Retina (tissue), 1 donor: ENCODE measurements at regions not wholly inside any gene's neighbourhood (a gene's known extent, or its start where the extent isn't known, plus 50 kb on each side); places are given as distances from the start of the nearest gene placed in this dataset.
"Not testable (repeated sequence)": the region's sequence is repeated elsewhere in the genome, so short reads cannot be mapped to it uniquely, and the experiment has no call there.

Source experiments
- DNase-seq: peaks from one replicate; pipeline ENCODE4 v3.0.0-alpha.2; 2016

DNA sequence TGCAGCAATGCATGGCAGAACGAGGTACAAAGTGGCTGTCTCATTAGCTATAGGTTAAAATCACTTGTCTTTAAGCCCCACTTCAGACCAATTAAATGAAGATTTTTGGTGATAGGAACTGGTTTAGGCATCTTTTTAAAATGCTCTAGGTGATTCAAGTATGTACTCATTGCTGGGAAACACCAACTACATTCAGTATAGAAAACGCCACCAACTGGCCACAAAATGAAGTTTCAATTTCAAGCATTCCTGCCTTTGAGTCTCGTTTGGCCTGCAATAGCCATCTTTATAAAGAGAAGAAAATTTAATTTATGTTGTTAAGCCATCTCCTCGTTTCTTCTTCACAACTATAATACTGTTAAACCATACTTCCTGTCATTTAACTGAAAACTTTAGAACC is 587.9 kb downstream of the GBE1 start:
- DNase-seq, result no peak

DNA sequence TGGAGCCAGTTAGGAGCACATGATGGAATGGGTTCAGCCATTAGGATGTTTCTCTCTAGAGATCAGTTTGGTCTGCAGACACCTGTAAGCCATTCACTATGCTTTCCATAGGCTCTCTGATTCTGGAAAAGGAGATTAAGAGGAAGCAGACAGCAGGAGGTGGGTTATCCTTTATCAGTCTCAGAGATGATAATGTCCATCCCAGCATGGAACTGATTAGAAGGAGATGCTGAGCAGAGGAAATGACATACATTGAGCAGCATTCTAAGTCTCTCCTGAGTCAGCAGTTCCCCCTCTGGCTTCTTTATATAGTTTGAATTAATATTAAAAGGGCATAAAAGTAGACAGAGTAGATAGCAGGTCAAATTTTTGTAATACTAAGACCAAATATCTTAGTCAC is 591.1 kb downstream of the GBE1 start:
- no peak for DNase-seq

- DNase-seq, result no peak
These were observed 596.6 kb downstream of the GBE1 start for GRCh38 chr3:81164806-81165205.

DNA sequence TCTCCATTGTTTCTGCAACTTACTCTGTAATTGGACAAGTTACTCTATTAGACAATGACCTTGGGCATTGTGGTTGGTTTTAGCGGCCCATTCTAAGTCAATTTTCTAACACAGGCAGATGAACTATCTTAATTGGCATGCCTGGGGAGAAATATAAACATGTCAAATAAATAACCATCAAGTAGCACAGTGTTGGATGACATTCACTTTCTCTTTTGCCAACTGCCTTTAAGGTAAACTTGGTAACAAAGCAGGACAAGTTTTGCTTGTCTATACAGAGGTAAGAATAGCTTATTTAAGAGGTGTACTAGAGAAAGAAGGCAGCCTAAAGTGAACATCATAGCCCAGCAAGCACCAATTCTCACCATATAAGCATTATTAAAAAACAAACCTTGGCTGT is 599.6 kb downstream of the GBE1 start:
- DNase-seq, result peak; percentile 56

DNA sequence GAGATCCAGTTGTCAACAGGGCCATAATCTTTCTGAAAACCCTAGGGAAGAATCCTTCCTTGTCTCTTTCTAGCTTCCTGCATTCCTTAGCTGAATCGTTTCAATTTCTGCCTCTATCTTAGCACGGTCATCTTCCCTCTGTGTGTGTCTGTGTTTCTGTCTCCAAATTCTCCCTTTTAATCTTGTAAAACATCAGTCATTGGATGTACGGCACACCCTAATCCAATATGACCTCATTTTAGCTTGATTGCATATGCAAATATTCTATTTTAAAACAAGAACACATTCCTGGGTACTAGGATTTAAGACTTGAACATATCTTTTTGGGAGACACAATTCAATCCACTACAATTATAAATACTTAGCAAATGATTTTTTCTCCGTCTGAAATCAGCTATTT is 600.3 kb downstream of the GBE1 start:
- peak; percentile 7 for DNase-seq

DNA sequence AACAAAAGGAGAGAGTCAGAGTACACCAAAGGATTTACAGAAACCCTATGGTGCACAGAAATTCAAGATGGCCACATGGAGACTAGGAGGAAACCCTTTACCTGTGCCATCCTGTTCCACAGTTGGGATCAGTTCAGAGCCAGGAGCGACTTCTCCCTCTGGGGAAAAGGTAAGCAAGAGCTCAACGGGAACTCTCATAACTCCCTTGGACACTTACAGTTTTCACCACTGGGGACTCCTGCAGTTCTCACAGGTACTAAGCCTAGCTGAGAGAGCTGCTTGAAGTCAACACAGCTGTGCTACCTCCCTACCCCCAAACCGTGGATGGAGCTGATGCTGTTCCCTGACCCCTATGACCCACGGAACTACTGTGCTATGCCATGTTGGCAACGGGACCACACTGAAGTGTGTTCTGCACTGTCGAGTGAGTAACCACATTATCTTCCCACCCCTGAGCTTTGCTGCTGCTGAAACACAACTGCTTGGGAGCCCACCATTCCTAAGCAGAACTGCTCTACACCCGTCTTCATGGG is 606.8 kb downstream of the GBE1 start:
- DNase-seq, result no peak

GRCh38 chr3:81152156-81152555 is 609.3 kb downstream of the GBE1 start:
- no peak for DNase-seq

DNA sequence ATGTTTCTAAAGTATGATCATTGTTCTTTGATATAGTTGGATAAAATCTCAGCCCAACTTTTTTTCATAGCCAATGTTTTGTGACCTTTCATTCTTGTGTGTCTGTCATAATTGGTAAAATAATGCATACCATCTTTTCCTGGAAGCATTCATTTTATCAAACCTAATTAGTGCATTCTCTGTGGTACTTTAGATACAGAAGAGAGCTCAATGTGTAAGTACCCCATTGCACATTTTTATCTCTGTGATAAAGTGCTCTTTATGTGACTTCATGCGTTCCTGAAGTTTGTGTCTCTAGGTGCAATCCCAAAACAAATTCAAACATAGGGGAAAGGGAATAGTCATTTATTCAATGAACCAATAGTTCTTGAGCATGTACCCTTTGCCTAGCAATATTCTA is 628.5 kb downstream of the GBE1 start:
- no peak for DNase-seq

- no peak for DNase-seq
These were observed 655.5 kb downstream of the GBE1 start for GRCh38 chr3:81105789-81106488.

DNA sequence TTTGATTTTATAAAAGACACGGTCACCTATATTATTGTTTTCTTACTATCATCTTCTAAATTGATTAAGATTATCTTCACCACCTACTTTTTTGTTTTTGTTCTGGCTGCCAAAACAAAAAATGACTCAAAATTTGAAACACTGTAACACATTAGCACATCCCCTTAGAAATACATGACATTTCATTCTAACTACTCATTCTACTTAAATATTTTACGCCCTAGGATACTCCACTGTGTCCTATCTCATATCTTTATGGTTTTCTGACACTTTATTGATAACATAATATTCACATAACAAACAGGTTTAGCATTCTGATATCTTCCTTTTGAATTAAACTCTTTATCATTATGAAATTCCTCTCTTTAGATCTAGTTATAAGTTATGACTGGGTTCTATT is 656.2 kb downstream of the GBE1 start:
- DNase-seq, result no peak

DNA sequence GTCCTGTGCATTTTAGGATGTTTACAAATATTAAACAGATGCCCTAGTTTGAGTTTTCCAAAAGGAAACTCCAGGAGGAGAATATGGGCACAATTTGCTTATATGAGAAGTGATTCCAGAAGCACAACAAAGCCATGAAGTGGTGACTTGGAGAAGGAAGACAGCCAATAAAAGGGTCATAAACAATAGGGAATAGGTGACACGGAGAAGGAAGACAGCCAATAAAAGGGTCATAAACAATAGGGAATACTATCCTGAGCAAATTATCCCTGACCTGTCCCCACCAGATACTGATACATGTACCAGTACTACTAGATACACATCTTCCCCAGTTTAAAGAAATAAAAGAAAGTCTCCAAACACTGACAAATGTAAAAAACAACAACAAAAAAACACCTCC is 663.6 kb downstream of the GBE1 start:
- DNase-seq, result no peak

- peak; percentile 4 for DNase-seq
These were observed 665.5 kb downstream of the GBE1 start for GRCh38 chr3:81095956-81096355.

GRCh38 chr3:81094986-81095385 is 666.5 kb downstream of the GBE1 start:
- no peak for DNase-seq

DNA sequence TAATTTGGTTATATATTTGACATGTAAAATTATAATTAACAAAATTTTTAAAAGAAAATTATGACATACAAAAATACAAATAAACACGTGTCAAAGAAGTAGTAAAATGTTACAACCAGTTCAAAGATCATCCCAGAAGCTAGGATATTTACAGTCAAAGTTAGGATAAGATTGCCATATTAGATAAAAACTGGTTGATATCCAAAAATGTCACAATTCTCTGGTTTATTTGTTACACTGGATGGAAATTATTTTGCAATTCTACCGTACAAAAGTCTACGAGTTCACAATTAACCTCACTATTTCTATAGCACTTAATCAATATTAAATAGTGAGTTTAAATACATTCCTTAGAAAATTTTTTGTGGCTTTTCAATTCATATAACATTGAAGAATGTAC is 673.8 kb downstream of the GBE1 start:
- DNase-seq, result no peak

DNA sequence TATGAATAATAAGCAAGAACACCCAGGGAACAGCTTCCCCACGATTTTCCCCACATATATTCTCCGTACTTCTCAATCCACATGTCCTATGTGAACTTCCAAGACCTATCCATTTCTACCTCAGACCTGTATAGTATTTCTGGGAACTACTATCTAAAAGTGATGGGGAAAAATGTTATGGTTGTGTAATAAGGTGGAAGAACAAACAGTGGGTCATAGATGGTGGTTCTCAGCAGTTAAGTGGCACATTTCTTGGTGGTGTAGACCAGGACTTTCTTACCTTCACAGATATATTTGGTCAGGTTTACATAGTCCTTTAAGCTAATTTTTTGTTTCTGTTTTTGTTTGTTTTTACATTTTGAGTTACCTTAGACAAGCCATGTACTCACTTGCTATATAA is 675.1 kb downstream of the GBE1 start:
- no peak for DNase-seq

GRCh38 chr3:81080608-81081007 is 680.8 kb downstream of the GBE1 start:
- no peak for DNase-seq

DNA sequence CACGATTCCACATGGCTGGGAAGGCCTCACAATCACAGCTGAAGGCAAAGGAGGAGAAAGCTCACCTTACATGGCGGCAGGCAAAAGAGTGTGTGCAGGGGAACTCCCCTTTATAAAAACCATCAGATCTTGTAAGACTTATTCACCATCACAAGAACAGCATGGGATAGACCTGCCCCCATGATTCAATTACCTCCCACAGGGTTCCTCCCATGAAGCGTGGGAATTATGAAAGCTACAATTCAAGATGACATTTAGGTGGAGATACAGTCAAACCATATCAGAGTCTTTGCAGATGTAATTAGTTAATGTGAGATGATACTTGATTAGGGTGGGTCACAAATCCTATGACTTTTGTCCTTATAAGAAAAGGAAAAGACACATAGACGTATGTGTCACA is 688.9 kb downstream of the GBE1 start:
- DNase-seq, result no peak

DNA sequence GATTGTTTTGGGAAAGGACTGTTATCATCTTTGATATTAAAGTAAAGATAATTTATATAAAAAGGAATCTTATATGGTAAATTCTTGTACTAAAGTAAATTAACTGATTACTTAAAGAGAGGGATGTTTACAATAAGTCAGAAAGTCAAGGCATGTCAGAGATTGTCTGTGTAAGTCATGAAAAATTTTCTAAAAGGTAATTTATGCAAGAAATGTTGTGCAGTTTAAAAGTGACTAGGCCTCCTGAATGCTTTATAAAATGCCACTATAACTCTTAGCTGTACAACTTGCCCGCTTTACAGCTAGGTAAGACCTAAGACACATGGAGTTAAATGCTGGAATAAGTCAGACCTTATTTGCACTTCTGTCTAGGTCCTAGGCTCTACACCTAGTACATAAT is 692.9 kb downstream of the GBE1 start:
- no peak for DNase-seq

DNA sequence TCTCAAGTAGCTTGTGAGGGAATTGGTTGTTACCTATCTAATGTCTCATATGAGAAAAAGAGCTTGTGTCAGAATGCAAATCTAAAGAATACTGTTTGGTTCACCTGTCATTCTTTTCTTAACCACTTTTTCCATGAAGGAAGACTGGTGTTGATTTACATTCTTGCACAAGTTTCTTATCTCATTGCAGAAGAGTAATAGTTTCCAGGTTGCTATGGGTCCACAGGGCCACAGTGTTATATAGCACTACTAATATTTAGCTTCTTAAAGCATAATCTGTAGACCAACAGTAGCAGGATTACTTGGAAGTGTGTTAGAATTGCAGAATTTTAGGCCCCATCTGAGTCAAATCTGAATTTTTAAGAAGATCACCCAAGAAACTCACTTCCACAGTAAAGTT is 697.5 kb downstream of the GBE1 start:
- DNase-seq, result no peak

DNA sequence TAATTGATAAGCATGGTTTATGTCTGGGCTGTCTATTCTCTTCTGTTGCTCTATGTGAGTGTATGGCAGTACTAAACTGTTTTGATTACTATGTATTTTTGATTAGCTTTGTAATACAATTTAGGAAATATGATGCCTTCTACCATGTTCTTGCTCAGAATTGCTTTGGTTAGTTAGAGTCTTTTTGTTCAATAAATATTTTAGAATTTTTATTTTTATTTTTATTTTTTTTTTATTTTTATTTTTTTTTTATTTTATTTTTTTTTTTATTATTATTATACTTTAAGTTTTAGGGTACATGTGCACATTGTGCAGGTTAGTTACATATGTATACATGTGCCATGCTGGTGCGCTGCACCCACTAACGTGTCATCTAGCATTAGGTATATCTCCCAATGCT is 710.3 kb downstream of the GBE1 start:
- not testable (repeated sequence) for DNase-seq

- no peak for DNase-seq
These were observed 713.3 kb downstream of the GBE1 start for GRCh38 chr3:81048058-81048665.

GRCh38 chr3:81045976-81046375 is 715.5 kb downstream of the GBE1 start:
- no peak for DNase-seq

GRCh38 chr3:81045246-81045645 is 716.2 kb downstream of the GBE1 start:
- DNase-seq, result no peak

DNA sequence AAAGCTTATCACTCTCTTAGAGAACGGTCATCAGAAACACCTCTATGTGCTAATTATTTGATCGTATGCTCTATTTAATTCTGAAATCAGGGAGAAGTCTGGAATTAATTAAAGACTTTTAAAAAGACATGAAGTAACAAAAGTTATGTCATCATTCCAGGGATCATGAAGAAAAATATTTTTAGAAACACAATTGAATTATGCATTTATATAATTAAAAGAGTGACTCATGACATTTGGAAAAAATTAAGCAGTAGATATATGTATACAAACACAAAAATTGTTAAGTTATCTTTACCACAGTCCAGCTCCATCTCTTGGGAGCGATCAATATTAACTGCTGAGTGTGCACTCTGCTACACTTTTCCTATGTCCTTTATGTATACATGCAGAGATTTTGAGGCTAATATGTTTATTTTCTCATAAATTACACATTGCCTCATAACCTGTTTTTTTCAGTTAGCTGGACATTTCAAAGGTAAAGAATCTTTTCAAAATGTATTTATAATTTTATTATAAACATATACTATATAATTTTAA is 717.7 kb downstream of the GBE1 start:
- DNase-seq, result no peak

GRCh38 chr3:81043009-81043408 is 718.4 kb downstream of the GBE1 start:
- no peak for DNase-seq
